Liver (tissue), 8 donors: ENCODE measurements at regions not wholly inside any gene's neighbourhood (a gene's known extent, or its start where the extent isn't known, plus 50 kb on each side); places are given as distances from the start of the nearest gene placed in this dataset.

Source experiments
- DNase-seq: peaks from one replicate; pipeline ENCODE4 v3.0.0-alpha.2; 2017; ENCODE audit warnings: low spot score
- H3K27ac ChIP-seq, 2 donors: one replicate each; pipeline ENCODE4 v1.7.0; 2013; ENCODE audit warnings: inconsistent platforms in 2 of 2, low read length in 2 of 2, control low read depth in 1 of 2, low read depth in 1 of 2, mild to moderate bottlenecking in 1 of 2
- H3K27me3 ChIP-seq, 4 donors: one replicate each; pipeline versions ENCODE4 v1.6.1 to v1.7.0; 2013; ENCODE audit warnings: low read length in 3 of 4, inconsistent platforms in 1 of 4, mild to moderate bottlenecking in 1 of 4, moderate library complexity in 1 of 4; ENCODE audit not compliant: control insufficient read depth in 4 of 4, insufficient read depth in 4 of 4
- H3K36me3 ChIP-seq, 4 donors: one replicate each; pipeline versions ENCODE4 v1.6.1 to v1.7.0; 2013; ENCODE audit warnings: low read length in 3 of 4, mild to moderate bottlenecking in 3 of 4, low read depth in 1 of 4, moderate library complexity in 1 of 4; ENCODE audit not compliant: control insufficient read depth in 4 of 4, insufficient read depth in 3 of 4
- H3K4me1 ChIP-seq, 4 donors: one replicate each; pipeline versions ENCODE4 v1.6.1 to v1.7.0; 2013; ENCODE audit warnings: low read length in 3 of 4, mild to moderate bottlenecking in 3 of 4, moderate library complexity in 1 of 4; ENCODE audit not compliant: control insufficient read depth in 4 of 4, insufficient read depth in 4 of 4
- H3K4me3 ChIP-seq, 3 donors: one replicate each; pipeline versions ENCODE4 v1.6.1 to v1.7.0; 2013; ENCODE audit warnings: low read length in 3 of 3, control low read depth in 1 of 3, low read depth in 1 of 3, mild to moderate bottlenecking in 1 of 3
- H3K9ac ChIP-seq, 2 donors: one replicate each; pipeline ENCODE4 v1.7.0; 2013; ENCODE audit warnings: low read length in 2 of 2, mild to moderate bottlenecking in 2 of 2, moderate library complexity in 2 of 2, control low read depth in 1 of 2, low read depth in 1 of 2
- H3K9me3 ChIP-seq, 4 donors: one replicate each; pipeline versions ENCODE4 v1.6.1 to v1.7.0; 2013; ENCODE audit warnings: low read length in 3 of 4; ENCODE audit not compliant: control insufficient read depth in 4 of 4
- EGR1 ChIP-seq, 2 donors: IDR thresholded peaks; 2 replicates each; pipeline ENCODE4 v1.6.1; 2016 to 2018; ENCODE audit warnings: antibody characterized with exemption in 2 of 2, low read depth in 2 of 2
- FOXA1 ChIP-seq: IDR thresholded peaks from 2 replicates; pipeline ENCODE4 v1.6.1; 2016; ENCODE audit warnings: antibody characterized with exemption
- GABPA ChIP-seq, 2 donors: IDR thresholded peaks in 1 of 2; conservative IDR thresholded peaks in 1 of 2; 2 replicates each; pipeline ENCODE4 v1.6.1; 2016; ENCODE audit warnings: antibody characterized with exemption in 2 of 2, mild to moderate bottlenecking in 1 of 2, moderate library complexity in 1 of 2
- HNF4A ChIP-seq, 2 donors: conservative IDR thresholded peaks; 2 replicates each; pipeline ENCODE4 v1.6.1; 2016; ENCODE audit warnings: antibody characterized with exemption in 2 of 2, mild to moderate bottlenecking in 2 of 2
- JUND ChIP-seq, 2 donors: IDR thresholded peaks; 2 replicates each; pipeline ENCODE4 v1.6.1; 2016; ENCODE audit warnings: antibody characterized with exemption in 2 of 2
- NR2F2 ChIP-seq: IDR thresholded peaks from 2 replicates; pipeline ENCODE4 v1.6.1; 2016; ENCODE audit warnings: antibody characterized with exemption
- RAD21 ChIP-seq, 2 donors: IDR thresholded peaks; 2 replicates each; pipeline ENCODE4 v1.6.1; 2016; ENCODE audit warnings: antibody characterized with exemption in 2 of 2, mild to moderate bottlenecking in 2 of 2
- RXRA ChIP-seq, 2 donors: IDR thresholded peaks; 2 replicates each; pipeline ENCODE4 v1.6.1; 2017 to 2018; ENCODE audit warnings: antibody characterized with exemption in 2 of 2, mild to moderate bottlenecking in 1 of 2
- SP1 ChIP-seq: IDR thresholded peaks from 2 replicates; pipeline ENCODE4 v1.6.1; 2018; ENCODE audit warnings: antibody characterized with exemption, mild to moderate bottlenecking
- TAF1 ChIP-seq: conservative IDR thresholded peaks from 2 replicates; pipeline ENCODE4 v1.6.1; 2016; ENCODE audit warnings: antibody characterized with exemption, mild to moderate bottlenecking
- YY1 ChIP-seq: IDR thresholded peaks from 2 replicates; pipeline ENCODE4 v1.6.1; 2016; ENCODE audit warnings: antibody characterized with exemption, mild to moderate bottlenecking
- WGBS: extraction: QIAGEN DNeasy Blood & Tissue Kit; methylation state at CpG from one replicate; pipeline ENCODE4 v1.1.7; 2013; 5-methylcytosine and 5-hydroxymethylcytosine counted together
- TF ChIP-seq, protein P1 (sequence below): IDR thresholded peaks from 2 replicates; pipeline ENCODE4 v1.6.1; 2016; ENCODE audit warnings: antibody characterized with exemption
- TF ChIP-seq, protein P2 (sequence below): fragments of 150-350 bp; IDR thresholded peaks from 2 replicates; pipeline ENCODE4 v1.5.1; 2017; ENCODE audit warnings: improper control_type of control experiment, low read depth, low read length; ENCODE audit not compliant: missing input control
- TF ChIP-seq, protein P3 (sequence below): IDR thresholded peaks from 2 replicates; pipeline ENCODE4 v1.6.1; 2016; ENCODE audit warnings: antibody characterized with exemption
- TF ChIP-seq, protein P4 (sequence below): IDR thresholded peaks from 2 replicates; pipeline ENCODE4 v1.6.1; 2016; ENCODE audit warnings: antibody characterized with exemption, mild to moderate bottlenecking
- donor health status: healthy.
- donor health status: healthy.
- donor health status: healthy.
- donor health status: healthy.
- donor health status: healthy.

- no peak overlapping the region for H3K9ac ChIP-seq
- H3K4me1 ChIP-seq = no peaks in the 10 kb centered on the region
- H3K27ac ChIP-seq = no peak overlapping the region
- 62% methylated on average over 3 of the region's 3 CpGs for WGBS
- H3K4me3 ChIP-seq = no peak overlapping the region
- H3K9me3 ChIP-seq = no peaks in the 10 kb centered on the region
- no peaks in the 10 kb centered on the region for H3K27me3 ChIP-seq
- H3K36me3 ChIP-seq = no peaks in the 10 kb centered on the region
- no peak for TF ChIP-seq YY1
- TF ChIP-seq, protein P1, sequence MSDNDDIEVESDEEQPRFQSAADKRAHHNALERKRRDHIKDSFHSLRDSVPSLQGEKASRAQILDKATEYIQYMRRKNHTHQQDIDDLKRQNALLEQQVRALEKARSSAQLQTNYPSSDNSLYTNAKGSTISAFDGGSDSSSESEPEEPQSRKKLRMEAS = no peak
- TF ChIP-seq, protein P2, sequence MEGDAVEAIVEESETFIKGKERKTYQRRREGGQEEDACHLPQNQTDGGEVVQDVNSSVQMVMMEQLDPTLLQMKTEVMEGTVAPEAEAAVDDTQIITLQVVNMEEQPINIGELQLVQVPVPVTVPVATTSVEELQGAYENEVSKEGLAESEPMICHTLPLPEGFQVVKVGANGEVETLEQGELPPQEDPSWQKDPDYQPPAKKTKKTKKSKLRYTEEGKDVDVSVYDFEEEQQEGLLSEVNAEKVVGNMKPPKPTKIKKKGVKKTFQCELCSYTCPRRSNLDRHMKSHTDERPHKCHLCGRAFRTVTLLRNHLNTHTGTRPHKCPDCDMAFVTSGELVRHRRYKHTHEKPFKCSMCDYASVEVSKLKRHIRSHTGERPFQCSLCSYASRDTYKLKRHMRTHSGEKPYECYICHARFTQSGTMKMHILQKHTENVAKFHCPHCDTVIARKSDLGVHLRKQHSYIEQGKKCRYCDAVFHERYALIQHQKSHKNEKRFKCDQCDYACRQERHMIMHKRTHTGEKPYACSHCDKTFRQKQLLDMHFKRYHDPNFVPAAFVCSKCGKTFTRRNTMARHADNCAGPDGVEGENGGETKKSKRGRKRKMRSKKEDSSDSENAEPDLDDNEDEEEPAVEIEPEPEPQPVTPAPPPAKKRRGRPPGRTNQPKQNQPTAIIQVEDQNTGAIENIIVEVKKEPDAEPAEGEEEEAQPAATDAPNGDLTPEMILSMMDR = no peak
- TF ChIP-seq NR2F2 = no peak
- TF ChIP-seq RAD21 (IDR thresholded peaks at IDR 0.05) = no peak
- no peak for TF ChIP-seq RXRA (IDR thresholded peaks at IDR 0.05)
- TF ChIP-seq FOXA1 = no peak
- TF ChIP-seq GABPA (IDR thresholded peaks at IDR 0.05 in 1 of 2, conservative IDR thresholded peaks at IDR 0.05 in 1 of 2) = no peak
- TF ChIP-seq, protein P3, sequence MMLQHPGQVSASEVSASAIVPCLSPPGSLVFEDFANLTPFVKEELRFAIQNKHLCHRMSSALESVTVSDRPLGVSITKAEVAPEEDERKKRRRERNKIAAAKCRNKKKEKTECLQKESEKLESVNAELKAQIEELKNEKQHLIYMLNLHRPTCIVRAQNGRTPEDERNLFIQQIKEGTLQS = no peak
- TF ChIP-seq SP1 = no peak
- TF ChIP-seq JUND (IDR thresholded peaks at IDR 0.05) = no peak
- no peak for TF ChIP-seq EGR1 (IDR thresholded peaks at IDR 0.05; ENCODE audit: low read depth in 2 of 2)
- TF ChIP-seq TAF1 = no peak
- no peak for TF ChIP-seq HNF4A (conservative IDR thresholded peaks at IDR 0.05)
- no peak for DNase-seq
Measured at GRCh38 chr10:55048830-55049498, 247.9 kb upstream of the PCDH15 start.

DNA sequence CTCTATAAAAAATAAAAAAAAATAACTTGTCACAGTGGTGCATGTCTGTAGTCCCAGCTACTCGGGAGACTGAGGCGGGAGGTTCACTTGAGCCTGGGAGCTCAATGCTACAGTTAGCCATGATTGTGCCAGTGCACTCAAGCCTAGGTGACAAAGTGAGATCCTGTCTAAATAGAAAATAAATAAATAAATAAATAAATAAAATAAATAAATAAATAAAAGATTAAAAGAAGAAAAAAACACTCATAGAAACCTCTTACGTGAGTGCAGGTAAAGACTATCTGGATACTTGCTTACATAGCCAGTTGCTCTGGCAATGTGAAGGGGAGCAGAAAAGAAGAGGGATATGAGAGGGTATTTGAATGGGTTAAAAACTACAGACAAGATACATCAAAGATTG lies 242.5 kb upstream of the PCDH15 start:
- Histone ChIP-seq H3K36me3 (no peaks in the 10 kb centered on the region), H3K27me3 (no peaks in the 10 kb centered on the region), H3K4me1 (no peaks in the 10 kb centered on the region), H3K9ac (no peak overlapping the region), H3K9me3 (no peaks in the 10 kb centered on the region), H3K4me3 (no peak overlapping the region), H3K27ac (no peak overlapping the region)
- DNase-seq = no peak
- WGBS = 86% methylated on average over 3 of the region's 3 CpGs
- TF ChIP-seq, protein P3 = no peak
- TF ChIP-seq FOXA1 = no peak
- TF ChIP-seq, protein P4, sequence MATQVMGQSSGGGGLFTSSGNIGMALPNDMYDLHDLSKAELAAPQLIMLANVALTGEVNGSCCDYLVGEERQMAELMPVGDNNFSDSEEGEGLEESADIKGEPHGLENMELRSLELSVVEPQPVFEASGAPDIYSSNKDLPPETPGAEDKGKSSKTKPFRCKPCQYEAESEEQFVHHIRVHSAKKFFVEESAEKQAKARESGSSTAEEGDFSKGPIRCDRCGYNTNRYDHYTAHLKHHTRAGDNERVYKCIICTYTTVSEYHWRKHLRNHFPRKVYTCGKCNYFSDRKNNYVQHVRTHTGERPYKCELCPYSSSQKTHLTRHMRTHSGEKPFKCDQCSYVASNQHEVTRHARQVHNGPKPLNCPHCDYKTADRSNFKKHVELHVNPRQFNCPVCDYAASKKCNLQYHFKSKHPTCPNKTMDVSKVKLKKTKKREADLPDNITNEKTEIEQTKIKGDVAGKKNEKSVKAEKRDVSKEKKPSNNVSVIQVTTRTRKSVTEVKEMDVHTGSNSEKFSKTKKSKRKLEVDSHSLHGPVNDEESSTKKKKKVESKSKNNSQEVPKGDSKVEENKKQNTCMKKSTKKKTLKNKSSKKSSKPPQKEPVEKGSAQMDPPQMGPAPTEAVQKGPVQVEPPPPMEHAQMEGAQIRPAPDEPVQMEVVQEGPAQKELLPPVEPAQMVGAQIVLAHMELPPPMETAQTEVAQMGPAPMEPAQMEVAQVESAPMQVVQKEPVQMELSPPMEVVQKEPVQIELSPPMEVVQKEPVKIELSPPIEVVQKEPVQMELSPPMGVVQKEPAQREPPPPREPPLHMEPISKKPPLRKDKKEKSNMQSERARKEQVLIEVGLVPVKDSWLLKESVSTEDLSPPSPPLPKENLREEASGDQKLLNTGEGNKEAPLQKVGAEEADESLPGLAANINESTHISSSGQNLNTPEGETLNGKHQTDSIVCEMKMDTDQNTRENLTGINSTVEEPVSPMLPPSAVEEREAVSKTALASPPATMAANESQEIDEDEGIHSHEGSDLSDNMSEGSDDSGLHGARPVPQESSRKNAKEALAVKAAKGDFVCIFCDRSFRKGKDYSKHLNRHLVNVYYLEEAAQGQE = no peak
